HG03103 (cell line): ENCODE measurements at regions not wholly inside any gene's neighbourhood (a gene's known extent, or its start where the extent isn't known, plus 50 kb on each side); places are given as distances from the start of the nearest gene placed in this dataset.

Source experiments
- ATAC-seq: cut with Tn5 transposase; IDR thresholded peaks from one replicate; pipeline ENCODE4 v1.9.1; 2021; ENCODE audit warnings: low read depth; ENCODE audit not compliant: unreplicated experiment

DNA sequence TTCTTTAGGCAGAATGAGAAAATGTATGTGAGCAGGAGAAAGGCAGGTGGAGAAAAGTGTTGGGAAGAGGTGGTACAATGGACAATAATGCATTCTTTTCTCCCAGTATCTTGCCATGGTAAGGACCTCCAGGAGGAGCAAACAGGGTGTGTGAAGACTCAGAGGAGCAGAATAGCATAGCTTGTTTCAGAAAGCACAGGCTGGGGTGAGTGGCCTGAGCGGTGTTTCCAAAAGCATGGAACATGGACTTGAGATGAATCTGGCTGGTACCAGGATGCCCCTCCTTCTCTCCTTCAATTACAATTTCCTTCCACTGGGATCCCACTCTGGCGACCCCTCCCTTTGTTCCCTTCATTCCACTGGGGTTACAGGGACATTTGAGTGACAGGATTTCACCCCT lies 123.4 kb upstream of the TNR start:
- ATAC-seq = no peak

DNA sequence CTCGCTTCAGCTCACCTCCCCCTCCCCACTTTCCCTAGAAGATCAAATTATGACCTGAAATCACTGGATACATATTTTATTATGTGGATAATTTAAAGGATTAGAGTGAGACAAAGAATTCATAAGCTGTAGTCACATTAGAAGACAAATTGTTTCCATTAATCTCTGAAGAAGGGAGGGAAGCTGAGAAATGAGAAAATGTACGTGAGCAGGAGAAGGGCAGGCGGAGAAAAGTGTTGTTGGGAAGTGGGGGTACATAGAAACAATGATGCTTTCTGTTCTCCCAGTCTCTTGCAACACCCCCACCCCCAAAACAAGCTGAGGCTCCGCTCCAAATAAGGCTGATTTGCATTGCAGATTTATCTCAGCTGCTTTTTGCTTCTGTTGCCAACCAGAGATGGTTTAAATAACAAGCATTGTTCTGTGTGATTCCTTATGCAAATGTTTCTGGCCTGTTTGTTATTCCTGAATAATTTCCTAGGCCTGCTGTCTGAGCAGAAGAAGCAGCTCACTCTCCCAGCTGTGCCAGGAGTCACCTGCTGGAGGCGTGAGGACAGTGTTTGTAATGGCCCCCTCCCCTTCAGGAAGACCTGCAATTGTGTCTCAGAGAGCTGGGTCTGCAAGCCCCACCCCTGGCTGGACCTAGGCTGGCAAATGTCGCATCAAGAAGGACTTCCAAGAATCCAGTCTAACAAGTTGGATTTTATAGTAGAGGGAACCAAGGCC lies 121.8 kb upstream of the TNR start:
- no peak for ATAC-seq

DNA sequence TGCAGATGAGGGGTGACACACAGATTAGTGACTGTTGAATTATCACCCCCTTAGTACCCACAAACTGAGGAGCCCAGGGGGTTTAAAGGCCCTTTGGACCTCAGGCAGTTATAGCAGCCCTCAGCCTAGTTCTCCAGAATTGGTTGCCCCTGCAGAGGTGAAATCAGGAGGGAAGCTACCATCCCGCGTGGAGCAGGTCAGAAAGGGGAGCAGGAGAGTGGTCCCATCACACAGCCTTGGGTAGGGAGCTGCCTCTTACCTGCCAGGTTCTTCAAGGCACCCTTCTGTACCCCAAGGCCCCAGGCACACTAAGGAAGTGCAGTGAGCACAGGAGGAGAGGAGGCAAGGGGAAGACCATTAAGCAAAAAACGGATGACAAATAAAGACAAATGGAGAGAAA lies 121.2 kb upstream of the TNR start:
- no peak for ATAC-seq

DNA sequence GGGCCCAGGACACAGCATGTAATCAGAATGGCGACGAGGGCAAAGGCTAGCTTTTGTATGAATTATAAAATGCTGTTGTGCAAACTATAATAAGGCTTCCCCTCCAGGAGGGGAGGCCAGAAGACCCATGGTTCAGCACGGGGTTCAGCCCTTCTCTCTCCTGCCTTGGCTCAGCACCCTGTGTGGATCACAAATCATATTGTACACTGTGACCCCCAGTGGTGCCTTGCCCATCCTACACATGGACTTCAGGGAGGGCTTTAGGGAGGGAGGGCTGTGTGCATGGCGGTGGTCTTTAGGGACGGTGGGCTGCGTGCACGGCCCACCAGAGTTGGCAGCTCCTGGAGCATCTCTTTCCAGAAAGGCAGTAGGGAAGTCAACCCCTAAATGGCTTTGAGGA lies 120.8 kb upstream of the TNR start:
- ATAC-seq = no peak

- no peak for ATAC-seq
Measured at GRCh38 chr1:175863299-175864050, 120.1 kb upstream of the TNR start.

DNA sequence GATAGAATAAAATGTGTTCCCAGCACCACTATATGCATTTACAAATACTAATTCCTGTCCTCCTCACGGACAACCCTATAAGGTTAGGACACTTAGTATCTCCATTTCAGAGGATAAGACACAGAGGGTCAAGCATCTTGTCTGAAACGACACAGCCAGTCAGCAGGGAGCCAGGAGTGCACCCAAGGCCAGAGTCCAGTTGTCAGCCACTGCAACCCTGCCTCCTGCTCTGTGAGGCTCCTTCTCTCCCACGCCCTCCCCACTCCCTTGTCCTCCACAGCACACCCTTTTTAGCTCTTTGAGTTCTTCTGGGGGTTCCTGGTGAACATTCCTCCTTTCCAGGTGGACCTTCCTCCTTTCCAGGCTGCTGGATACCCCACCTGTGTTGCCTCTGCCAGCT lies 119.0 kb upstream of the TNR start:
- no peak for ATAC-seq

GRCh38 chr1:175861626-175862367 lies 118.4 kb upstream of the TNR start:
- ATAC-seq = no peak

DNA sequence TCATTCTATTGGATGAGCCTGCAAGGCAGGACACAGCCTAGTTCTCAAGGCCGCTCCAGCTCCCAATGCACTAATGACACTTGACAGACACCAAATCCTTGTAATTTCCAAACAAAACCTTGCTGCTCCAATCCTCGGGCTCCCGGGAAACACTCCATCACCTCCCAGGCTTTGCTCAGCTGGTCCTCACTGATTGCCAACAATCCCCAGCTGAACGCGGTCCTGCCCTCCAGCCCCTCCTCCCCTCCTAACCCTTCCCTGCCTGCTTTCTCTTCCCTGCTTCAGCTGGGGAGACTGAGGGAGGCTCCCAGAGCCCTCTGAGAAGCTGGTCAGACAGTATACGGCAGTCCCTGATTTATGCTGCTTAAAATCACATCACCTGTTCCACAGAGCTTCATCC lies 114.4 kb upstream of the TNR start:
- no peak for ATAC-seq

- no peak for ATAC-seq
Measured at GRCh38 chr1:175853681-175854080, 110.3 kb upstream of the TNR start.

DNA sequence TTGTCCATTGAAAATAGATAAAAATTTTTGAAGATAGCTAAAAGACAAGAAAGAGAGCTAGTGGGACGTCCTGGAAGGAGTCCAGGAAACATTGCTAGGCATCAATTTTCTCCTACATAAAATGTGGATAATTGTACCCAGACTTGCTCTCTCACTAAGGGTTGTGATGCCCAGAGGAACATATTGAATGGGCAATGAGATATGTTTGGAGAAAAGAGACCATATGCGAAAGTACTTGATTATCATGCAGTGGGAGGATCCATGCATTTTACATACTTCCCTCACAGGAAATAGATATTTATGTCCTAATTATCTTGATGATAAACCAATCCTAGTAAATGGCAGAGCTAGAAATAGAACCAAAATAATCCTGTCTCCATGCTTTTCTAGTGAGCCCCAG lies 108.4 kb upstream of the TNR start:
- ATAC-seq = no peak

GRCh38 chr1:175848329-175848728 lies 104.9 kb upstream of the TNR start:
- no peak for ATAC-seq

DNA sequence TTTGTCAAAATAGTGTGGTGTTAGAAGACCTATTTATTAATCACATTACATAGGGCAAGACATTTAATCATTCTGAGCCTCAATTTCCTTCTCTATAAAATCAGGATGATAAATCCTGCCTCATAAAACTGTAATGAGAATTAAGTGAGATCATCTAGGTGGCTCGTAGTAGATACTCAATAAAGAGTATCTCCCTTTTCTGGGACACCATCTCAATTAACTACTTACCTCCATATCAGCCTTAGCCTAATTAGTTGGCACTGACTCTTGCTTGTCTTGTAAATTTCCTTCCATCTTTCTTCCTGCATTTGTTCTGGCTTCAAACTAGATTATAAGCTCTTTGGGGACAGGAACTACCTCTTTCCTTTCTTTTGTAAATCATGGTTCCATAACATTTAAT lies 102.6 kb upstream of the TNR start:
- no peak for ATAC-seq

GRCh38 chr1:175845338-175845737 lies 101.9 kb upstream of the TNR start:
- no peak for ATAC-seq

- no peak for ATAC-seq
Measured at GRCh38 chr1:175844877-175845276, 101.5 kb upstream of the TNR start.

- no peak for ATAC-seq
Measured at GRCh38 chr1:175842550-175842949, 99.2 kb upstream of the TNR start.

DNA sequence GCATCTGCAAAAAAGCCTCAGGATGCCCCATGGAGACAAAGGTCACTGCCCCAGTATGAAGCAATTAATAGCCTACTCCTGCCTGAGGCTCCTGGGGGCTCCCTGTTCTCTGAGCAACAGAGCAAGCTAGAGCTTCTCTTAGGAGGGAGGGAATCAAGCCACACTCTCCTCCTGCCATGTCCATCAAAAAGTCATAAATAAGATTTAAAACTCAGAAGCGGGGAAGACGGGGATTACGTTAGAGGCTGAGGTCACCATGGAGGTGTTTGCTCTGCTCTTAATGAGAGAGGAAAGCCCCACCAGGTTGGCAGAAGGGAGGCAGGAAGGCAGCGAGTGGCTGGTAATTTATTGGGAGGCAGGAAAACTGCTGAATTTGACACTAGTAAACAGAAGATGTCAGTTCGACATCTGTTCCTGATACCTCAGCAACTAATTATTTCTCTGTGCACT lies 98.4 kb upstream of the TNR start:
- no peak for ATAC-seq

- no peak for ATAC-seq
Measured at GRCh38 chr1:175840787-175841186, 97.4 kb upstream of the TNR start.

GRCh38 chr1:175839779-175840669 lies 96.6 kb upstream of the TNR start:
- no peak for ATAC-seq

DNA sequence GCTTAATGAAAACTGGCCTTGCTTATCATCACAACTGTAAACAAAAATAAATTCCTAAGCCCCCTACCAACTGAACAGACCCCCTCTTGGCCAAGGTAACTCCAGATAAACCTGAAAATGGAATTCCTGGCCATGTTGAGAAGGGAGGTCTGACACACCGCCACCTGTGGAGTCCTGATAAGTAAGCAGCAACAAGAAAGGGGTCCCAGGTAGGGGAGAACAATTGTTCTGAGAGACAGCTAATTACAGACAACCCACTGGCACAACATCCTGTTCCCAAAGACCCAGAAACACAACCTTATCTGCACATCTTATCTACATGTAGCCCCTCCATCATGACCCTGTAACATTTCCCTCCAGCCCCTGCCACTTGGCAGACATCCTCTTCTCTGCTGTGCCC lies 91.2 kb upstream of the TNR start:
- ATAC-seq = no peak

GRCh38 chr1:175833951-175834350 lies 90.6 kb upstream of the TNR start:
- ATAC-seq = no peak

DNA sequence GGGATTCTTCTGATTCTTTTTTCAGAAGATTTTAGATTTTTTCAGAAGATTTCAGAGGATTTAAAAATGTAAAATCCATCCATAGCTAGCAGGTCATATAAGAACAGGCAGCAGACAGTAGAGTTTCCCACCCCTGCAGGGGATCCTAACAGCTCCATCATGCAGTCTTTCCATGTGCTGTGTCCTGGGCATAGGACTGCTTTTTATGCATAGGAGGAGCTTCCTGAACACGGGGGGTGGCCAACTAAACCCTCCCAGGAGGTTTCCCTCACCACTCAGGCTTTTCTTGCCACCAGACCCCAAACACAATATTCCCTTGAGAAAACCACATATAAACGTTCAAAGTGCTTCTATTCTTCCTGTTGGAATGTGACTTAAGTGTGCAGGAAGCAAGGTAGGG lies 90.1 kb upstream of the TNR start:
- no peak for ATAC-seq
